ENCODE measurements at regions not wholly inside any gene's neighbourhood (a gene's known extent, or its start where the extent isn't known, plus 50 kb on each side); places are given as distances from the start of the nearest gene placed in this dataset.

DNA sequence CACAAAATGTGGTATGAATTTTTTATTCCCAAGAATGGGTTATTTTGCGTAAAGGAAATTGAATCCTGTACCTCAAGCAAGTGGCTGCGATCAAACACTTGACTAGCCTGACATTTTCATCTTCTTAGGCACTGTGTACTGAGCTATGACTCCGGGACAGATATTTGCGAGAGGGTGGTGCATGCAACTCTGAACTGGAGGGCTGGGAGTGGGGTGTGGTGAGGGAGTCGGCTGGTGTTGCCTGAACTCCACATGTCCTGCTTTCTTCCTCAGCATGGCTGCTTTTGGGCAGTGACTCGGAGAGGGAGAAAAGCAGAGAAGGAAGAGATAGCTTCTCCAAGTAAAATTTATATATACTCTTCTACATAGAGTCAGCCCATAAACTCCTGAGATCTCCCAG is 68.5 kb upstream of the GATB start:
- Histone ChIP-seq H4K5ac (ENCODE audit: insufficient read length, low read depth, low read length) (no peak overlapping the region), H3K4ac (ENCODE audit: low read depth, low read length) (no peak overlapping the region), H2BK20ac (ENCODE audit: low read depth, low read length, poor library complexity, severe bottlenecking) (no peak overlapping the region), H2BK120ac (ENCODE audit: low read depth, low read length, poor library complexity, severe bottlenecking) (no peak overlapping the region), H2AK5ac (ENCODE audit: insufficient read length, low read length) (no peak overlapping the region), H2BK15ac (ENCODE audit: low read depth, low read length) (no peak overlapping the region), H2BK12ac (ENCODE audit: insufficient read length, low read depth, low read length) (no peak overlapping the region), H3K27me3 (ENCODE audit: insufficient read depth, low read length) (no peaks in the 10 kb centered on the region), H2BK5ac (ENCODE audit: insufficient read length, low read length) (no peak overlapping the region), H3T11ph (ENCODE audit: low read length) (no peak overlapping the region), H4K8ac (replicated peaks; ENCODE audit: insufficient read length, low read depth, low read length) (no peak overlapping the region), H3K9me3 (ENCODE audit: control insufficient read depth, low read depth, low read length) (no peaks in the 10 kb centered on the region), H3K18ac (ENCODE audit: insufficient read length, low read depth, low read length) (no peak overlapping the region), H3K14ac (ENCODE audit: insufficient read depth, low read length) (no peak overlapping the region), H2AFZ (ENCODE audit: low read length) (no peak overlapping the region), H3K4me2 (ENCODE audit: insufficient read depth, insufficient read length, low read length) (no peak overlapping the region), H3K79me1 (ENCODE audit: insufficient read depth, low read depth, low read length, poor library complexity, severe bottlenecking) (no peaks in the 10 kb centered on the region), H3K23me2 (ENCODE audit: insufficient read length, low read depth, low read length, poor library complexity, severe bottlenecking) (no peaks in the 10 kb centered on the region), H3K4me1 (ENCODE audit: insufficient read depth, low read length) (no peaks in the 10 kb centered on the region), H3K23ac (ENCODE audit: insufficient read length, low read depth, low read length) (no peak overlapping the region), H3K27ac (ENCODE audit: insufficient read length, low read depth, low read length) (no peak overlapping the region), H3K79me2 (ENCODE audit: insufficient read depth, low read length) (no peaks in the 10 kb centered on the region), H4K20me1 (ENCODE audit: control insufficient read depth, insufficient read depth, insufficient read length) (no peaks in the 10 kb centered on the region), H3K56ac (ENCODE audit: insufficient read length, low read depth, low read length) (no peak overlapping the region), H4K91ac (ENCODE audit: insufficient read length, low read depth, low read length) (no peak overlapping the region), H3K9ac (ENCODE audit: extremely low read depth, insufficient read length, low read length) (no peak overlapping the region)
- H3K27me3 Mint-ChIP-seq (ENCODE audit: low read depth): no peaks in the 10 kb centered on the region
- no peak overlapping the region for H3K4me3 Mint-ChIP-seq
- peaks cover 11 to 19% of the 10 kb centered on the region in 2 experiments; a peak in 4 of 5 replicates for H3K9me3 Mint-ChIP-seq
- H3K36me3 Mint-ChIP-seq (ENCODE audit: insufficient read depth in 1 of 3, low read depth in 3 of 3): peaks cover 3 to 29% (median 5%) of the 10 kb centered on the region in 3 experiments; a peak in 4 of 7 replicates
- no CpG with 5 or more reads among the region's 6 CpGs for WGBS (ENCODE audit: extremely low coverage, insufficient read length, low lambda C conversion rate)
- TF ChIP-seq, protein P1, sequence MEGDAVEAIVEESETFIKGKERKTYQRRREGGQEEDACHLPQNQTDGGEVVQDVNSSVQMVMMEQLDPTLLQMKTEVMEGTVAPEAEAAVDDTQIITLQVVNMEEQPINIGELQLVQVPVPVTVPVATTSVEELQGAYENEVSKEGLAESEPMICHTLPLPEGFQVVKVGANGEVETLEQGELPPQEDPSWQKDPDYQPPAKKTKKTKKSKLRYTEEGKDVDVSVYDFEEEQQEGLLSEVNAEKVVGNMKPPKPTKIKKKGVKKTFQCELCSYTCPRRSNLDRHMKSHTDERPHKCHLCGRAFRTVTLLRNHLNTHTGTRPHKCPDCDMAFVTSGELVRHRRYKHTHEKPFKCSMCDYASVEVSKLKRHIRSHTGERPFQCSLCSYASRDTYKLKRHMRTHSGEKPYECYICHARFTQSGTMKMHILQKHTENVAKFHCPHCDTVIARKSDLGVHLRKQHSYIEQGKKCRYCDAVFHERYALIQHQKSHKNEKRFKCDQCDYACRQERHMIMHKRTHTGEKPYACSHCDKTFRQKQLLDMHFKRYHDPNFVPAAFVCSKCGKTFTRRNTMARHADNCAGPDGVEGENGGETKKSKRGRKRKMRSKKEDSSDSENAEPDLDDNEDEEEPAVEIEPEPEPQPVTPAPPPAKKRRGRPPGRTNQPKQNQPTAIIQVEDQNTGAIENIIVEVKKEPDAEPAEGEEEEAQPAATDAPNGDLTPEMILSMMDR (conservative IDR thresholded peaks at IDR 0.05): no peak
- DNase-seq: no peak
- H3K4me1 Mint-ChIP-seq: peaks cover 29 to 31% of the 10 kb centered on the region in 2 experiments
- no peak overlapping the region; a peak in 1 of 7 replicates for H3K27ac Mint-ChIP-seq
